Endothelial cell (in vitro differentiated cells): ENCODE measurements at regions not wholly inside any gene's neighbourhood (a gene's known extent, or its start where the extent isn't known, plus 50 kb on each side); places are given as distances from the start of the nearest gene placed in this dataset.

Source experiments
- DNase-seq: peaks from one replicate; pipeline ENCODE4 v3.0.0; 2021; ENCODE audit warnings: low spot score
- H3K27ac Mint-ChIP-seq: one replicate; pipeline ENCODE4 v1.8.0; 2021; ENCODE audit warnings: mixed read lengths, inconsistent platforms; ENCODE audit not compliant: unreplicated experiment
- H3K27me3 Mint-ChIP-seq: one replicate; pipeline ENCODE4 v1.8.0; 2021; ENCODE audit warnings: mild to moderate bottlenecking, moderate library complexity, mixed read lengths, inconsistent platforms; ENCODE audit not compliant: unreplicated experiment
- H3K36me3 Mint-ChIP-seq: one replicate; pipeline ENCODE4 v1.8.0; 2021; ENCODE audit warnings: mild to moderate bottlenecking, low read depth, mixed read lengths, inconsistent platforms; ENCODE audit not compliant: unreplicated experiment
- H3K4me1 Mint-ChIP-seq: one replicate; pipeline ENCODE4 v1.8.0; 2021; ENCODE audit warnings: mild to moderate bottlenecking, mixed read lengths, inconsistent platforms; ENCODE audit not compliant: unreplicated experiment
- H3K4me3 Mint-ChIP-seq: one replicate; pipeline ENCODE4 v1.8.0; 2021; ENCODE audit warnings: mild to moderate bottlenecking, mixed read lengths, inconsistent platforms; ENCODE audit not compliant: unreplicated experiment
- H3K9me3 Mint-ChIP-seq: one replicate; pipeline ENCODE4 v1.8.0; 2021; ENCODE audit warnings: mixed read lengths, inconsistent platforms; ENCODE audit not compliant: unreplicated experiment
- TF ChIP-seq, protein P1 (sequence below): fragments of 200-600 bp; sonication (generic); IDR thresholded peaks from one replicate; pipeline ENCODE4 v1.5.0; 2021; ENCODE audit warnings: antibody characterized with exemption; ENCODE audit not compliant: unreplicated experiment

DNA sequence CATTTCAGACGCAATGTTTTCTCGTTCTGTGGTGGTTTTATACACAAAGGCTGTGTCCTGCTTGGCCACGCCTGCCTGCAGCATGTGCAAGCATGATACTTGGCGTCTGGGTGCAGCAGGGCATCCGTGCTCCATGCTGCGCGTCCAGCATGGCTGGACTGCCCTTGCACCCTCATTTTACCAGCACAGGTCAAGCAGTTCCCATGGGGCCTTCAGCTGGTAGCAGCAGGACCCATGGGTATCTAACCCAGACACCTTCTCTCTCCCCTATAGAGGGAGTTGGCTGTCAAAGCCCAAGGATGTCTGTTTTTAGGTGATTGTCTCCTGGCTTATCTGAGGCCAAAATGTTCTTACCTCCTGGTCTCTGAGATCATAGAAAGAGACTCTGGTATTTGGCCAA lies 158.3 kb upstream of the PITX1 start:
- no peak for DNase-seq
- Mint-ChIP-seq H3K4me1 (peaks cover 2% of the 10 kb centered on the region), H3K36me3 (no peaks in the 10 kb centered on the region), H3K27me3 (peaks cover 2% of the 10 kb centered on the region), H3K4me3 (peak overlapping the region; percentile 0), H3K27ac (no peak overlapping the region), H3K9me3 (no peaks in the 10 kb centered on the region)
- TF ChIP-seq, protein P1, sequence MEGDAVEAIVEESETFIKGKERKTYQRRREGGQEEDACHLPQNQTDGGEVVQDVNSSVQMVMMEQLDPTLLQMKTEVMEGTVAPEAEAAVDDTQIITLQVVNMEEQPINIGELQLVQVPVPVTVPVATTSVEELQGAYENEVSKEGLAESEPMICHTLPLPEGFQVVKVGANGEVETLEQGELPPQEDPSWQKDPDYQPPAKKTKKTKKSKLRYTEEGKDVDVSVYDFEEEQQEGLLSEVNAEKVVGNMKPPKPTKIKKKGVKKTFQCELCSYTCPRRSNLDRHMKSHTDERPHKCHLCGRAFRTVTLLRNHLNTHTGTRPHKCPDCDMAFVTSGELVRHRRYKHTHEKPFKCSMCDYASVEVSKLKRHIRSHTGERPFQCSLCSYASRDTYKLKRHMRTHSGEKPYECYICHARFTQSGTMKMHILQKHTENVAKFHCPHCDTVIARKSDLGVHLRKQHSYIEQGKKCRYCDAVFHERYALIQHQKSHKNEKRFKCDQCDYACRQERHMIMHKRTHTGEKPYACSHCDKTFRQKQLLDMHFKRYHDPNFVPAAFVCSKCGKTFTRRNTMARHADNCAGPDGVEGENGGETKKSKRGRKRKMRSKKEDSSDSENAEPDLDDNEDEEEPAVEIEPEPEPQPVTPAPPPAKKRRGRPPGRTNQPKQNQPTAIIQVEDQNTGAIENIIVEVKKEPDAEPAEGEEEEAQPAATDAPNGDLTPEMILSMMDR = no peak

DNA sequence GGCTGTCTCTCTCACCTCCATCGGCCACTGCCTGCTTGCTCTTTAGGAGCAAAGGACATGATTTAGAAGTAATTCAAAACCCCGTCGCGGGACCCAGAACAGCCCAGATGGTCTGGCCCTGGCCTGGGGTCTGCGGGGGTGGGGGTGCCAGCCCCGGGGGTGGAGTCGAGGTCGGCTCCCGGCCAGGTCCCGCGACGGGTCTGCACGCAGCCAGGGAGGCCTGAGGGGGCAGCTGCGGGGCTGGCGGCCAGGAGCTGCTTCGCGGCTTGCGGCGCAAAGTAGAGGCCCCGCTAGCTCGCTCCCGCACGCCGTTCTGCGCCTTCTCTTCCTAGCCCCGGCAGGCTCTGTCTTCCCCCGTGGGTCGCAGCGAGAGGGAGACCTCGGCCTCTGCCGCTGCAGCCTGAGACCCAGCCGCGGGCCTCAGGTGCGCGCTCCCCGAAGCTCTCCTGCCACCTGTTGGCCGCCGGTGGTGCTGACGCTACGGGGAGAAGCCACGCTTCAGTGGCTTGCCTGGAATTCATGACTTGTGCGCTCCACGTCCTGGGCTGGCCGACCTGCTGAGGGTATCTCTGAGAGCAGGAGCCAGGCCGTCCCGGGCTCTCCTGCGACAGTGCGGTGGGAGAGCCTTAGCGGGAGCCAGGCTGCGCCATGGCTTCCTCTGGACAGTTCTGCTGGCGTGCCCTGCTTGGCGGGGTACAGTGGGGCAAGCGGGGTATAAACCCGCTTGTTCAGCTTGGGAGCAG lies 157.2 kb upstream of the PITX1 start:
- peaks cover 2% of the 10 kb centered on the region for H3K27me3 Mint-ChIP-seq
- no peak overlapping the region for H3K27ac Mint-ChIP-seq
- no peak overlapping the region for H3K4me3 Mint-ChIP-seq
- DNase-seq = peak; percentile 92
- H3K9me3 Mint-ChIP-seq = no peaks in the 10 kb centered on the region
- TF ChIP-seq, protein P1 = peak; percentile 93
- no peaks in the 10 kb centered on the region for H3K36me3 Mint-ChIP-seq
- peaks cover 2% of the 10 kb centered on the region for H3K4me1 Mint-ChIP-seq

- Mint-ChIP-seq H3K4me1 (peaks cover 2% of the 10 kb centered on the region), H3K36me3 (no peaks in the 10 kb centered on the region), H3K27me3 (peaks cover 2% of the 10 kb centered on the region), H3K27ac (no peak overlapping the region), H3K9me3 (no peaks in the 10 kb centered on the region), H3K4me3 (peak overlapping the region; percentile 25)
- TF ChIP-seq, protein P1 = no peak
- no peak for DNase-seq
Measured at GRCh38 chr5:135190416-135191083, 156.5 kb upstream of the PITX1 start.

GRCh38 chr5:135189024-135189423 lies 155.0 kb upstream of the PITX1 start:
- no peak for DNase-seq
- H3K27me3 Mint-ChIP-seq = no peaks in the 10 kb centered on the region
- no peaks in the 10 kb centered on the region for H3K36me3 Mint-ChIP-seq
- TF ChIP-seq, protein P1 = no peak
- no peak overlapping the region for H3K27ac Mint-ChIP-seq
- no peak overlapping the region for H3K4me3 Mint-ChIP-seq
- no peaks in the 10 kb centered on the region for H3K9me3 Mint-ChIP-seq
- H3K4me1 Mint-ChIP-seq = peaks cover 7% of the 10 kb centered on the region
